Midbrain (tissue), 1 donor: ENCODE measurements at regions not wholly inside any gene's neighbourhood (a gene's known extent, or its start where the extent isn't known, plus 50 kb on each side); places are given as distances from the start of the nearest gene placed in this dataset.
"Not testable (repeated sequence)": the region's sequence is repeated elsewhere in the genome, so short reads cannot be mapped to it uniquely, and the experiment has no call there.

Experiments used
- DNase-seq: peaks from one replicate; lab custom pipeline; 2025; lab: John Stamatoyannopoulos, UW

GRCh38 chr14:52202151-52202550 lies 65.3 kb upstream of the PTGDR start:
- DNase-seq = no peak

GRCh38 chr14:52190337-52190931 lies 77.1 kb upstream of the PTGDR start:
- DNase-seq = no peak

- DNase-seq = no peak
Measured at GRCh38 chr14:52189325-52189724, 78.2 kb upstream of the PTGDR start.

GRCh38 chr14:52188381-52188780 lies 79.1 kb upstream of the PTGDR start:
- DNase-seq = no peak

- no peak for DNase-seq
Measured at GRCh38 chr14:52185178-52185577, 82.3 kb upstream of the PTGDR start.

GRCh38 chr14:52182853-52183252 lies 84.6 kb upstream of the PTGDR start:
- no peak for DNase-seq

GRCh38 chr14:52179141-52179790 lies 88.2 kb upstream of the PTGDR start:
- DNase-seq = no peak

GRCh38 chr14:52175982-52176502 lies 91.5 kb upstream of the PTGDR start:
- DNase-seq = no peak

GRCh38 chr14:52171932-52172331 lies 95.6 kb upstream of the PTGDR start:
- DNase-seq = not testable (repeated sequence)

GRCh38 chr14:52166822-52167221 lies 98.0 kb upstream of the NID2 start:
- no peak for DNase-seq

- DNase-seq = no peak
Measured at GRCh38 chr14:52155651-52156213, 86.9 kb upstream of the NID2 start.

- DNase-seq = no peak
Measured at GRCh38 chr14:52154992-52155650, 86.3 kb upstream of the NID2 start.

- no peak for DNase-seq
Measured at GRCh38 chr14:52153939-52154338, 85.1 kb upstream of the NID2 start.

- no peak for DNase-seq
Measured at GRCh38 chr14:52150162-52150561, 81.3 kb upstream of the NID2 start.

- DNase-seq = no peak
Measured at GRCh38 chr14:52148371-52148770, 79.5 kb upstream of the NID2 start.

- DNase-seq = no peak
Measured at GRCh38 chr14:52146504-52146903, 77.6 kb upstream of the NID2 start.

- not testable (repeated sequence) for DNase-seq
Measured at GRCh38 chr14:52144099-52144498, 75.2 kb upstream of the NID2 start.

- no peak for DNase-seq
Measured at GRCh38 chr14:52142504-52142903, 73.6 kb upstream of the NID2 start.

GRCh38 chr14:52131640-52132320 lies 62.9 kb upstream of the NID2 start:
- DNase-seq = peak; percentile 78

GRCh38 chr14:52129721-52130120 lies 60.9 kb upstream of the NID2 start:
- DNase-seq = no peak

- DNase-seq = no peak
Measured at GRCh38 chr14:52125885-52126284, 57.0 kb upstream of the NID2 start.
